GM12872 (cell line): ENCODE measurements at regions not wholly inside any gene's neighbourhood (a gene's known extent, or its start where the extent isn't known, plus 50 kb on each side); places are given as distances from the start of the nearest gene placed in this dataset.

ENCODE experiments used
- CTCF ChIP-seq: IDR thresholded peaks from 3 replicates; pipeline ENCODE4 v1.5.1; 2011; ENCODE audit warnings: low read depth, mild to moderate bottlenecking, low read length, moderate library complexity; ENCODE audit not compliant: insufficient read depth

DNA sequence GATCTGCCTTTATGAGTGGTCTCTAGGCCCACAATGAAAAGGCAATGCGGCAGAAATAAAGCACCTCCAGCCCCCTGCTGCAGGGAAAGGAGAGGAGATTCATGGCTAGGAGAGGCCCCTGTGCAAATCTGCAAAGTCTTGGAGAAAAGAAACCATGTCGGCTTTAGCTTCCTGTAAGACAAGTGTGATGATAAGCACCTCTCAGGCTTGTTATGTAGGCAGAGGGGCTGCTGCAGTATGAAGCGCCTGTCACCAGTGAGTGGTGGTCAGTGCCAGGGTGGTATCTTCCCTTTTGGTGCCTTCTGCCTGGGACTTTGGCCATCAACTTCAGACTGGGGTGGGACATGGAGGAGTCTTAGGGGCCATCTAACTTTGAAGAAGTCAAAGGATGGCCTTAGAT is 59.2 kb upstream of the ARHGEF3 start:
- TF ChIP-seq CTCF = no peak

DNA sequence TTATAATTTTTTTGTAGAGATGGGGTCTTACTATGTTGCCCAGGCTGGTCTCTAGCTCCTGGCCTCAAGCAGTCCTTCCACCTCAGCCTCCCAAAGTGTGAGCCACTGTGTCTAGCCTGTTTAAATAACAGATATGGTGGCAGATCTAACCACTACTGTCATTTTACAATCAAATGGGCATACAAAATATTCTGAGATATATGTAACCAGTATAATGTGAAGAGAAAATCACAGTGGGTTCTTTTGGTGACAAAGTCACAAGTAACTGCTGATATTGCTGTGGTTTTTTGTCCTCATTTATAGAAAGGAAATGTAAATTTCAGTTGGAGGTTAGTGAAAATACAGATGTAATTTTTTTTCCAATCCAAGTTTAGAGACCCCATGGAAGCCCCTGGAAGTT is 58.6 kb upstream of the ARHGEF3 start:
- no peak for TF ChIP-seq CTCF

- no peak for TF ChIP-seq CTCF
Observed at GRCh38 chr3:56858331-56858730, 56.6 kb upstream of the ARHGEF3 start.

DNA sequence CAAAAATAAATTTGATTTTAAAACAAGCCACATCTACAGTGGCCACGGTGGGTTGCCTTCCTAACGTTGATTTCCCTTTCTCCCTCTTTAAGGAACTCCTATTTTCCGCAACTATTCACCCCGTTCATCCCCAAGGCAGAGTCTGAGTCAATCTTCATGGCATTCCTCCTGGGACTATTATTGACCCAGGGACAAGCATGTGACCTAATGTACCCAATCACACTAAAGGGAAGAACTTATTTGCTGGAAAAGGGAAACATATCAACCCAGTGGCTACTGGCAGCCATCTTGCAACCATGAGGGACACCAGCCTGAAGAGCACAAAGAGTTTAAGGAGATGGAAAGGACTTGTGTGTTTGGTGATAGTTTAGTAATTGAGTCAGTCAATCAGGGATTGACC is 55.4 kb upstream of the ARHGEF3 start:
- no peak for TF ChIP-seq CTCF

DNA sequence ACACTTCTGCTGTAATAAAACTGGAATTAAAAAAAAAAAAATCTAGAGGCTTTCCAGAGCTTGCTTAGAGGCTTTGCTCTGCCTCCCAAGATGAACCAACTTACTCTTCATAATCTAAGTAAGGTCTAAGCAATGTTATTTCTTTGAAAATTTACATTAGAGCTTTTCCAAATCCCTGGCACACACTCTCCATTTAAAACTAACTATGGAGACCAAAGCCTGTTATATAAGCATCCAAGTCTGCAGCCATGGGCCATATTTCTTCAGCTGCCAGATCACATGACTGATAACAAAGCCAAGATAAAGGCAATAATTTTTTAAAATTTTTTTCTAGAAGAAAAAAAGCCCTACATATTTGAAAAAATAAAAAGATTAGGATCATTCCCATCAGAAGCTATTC is 55.0 kb upstream of the ARHGEF3 start:
- TF ChIP-seq CTCF = no peak

- peak; percentile 77 for TF ChIP-seq CTCF
Observed at GRCh38 chr3:56855856-56856512, 54.2 kb upstream of the ARHGEF3 start.

DNA sequence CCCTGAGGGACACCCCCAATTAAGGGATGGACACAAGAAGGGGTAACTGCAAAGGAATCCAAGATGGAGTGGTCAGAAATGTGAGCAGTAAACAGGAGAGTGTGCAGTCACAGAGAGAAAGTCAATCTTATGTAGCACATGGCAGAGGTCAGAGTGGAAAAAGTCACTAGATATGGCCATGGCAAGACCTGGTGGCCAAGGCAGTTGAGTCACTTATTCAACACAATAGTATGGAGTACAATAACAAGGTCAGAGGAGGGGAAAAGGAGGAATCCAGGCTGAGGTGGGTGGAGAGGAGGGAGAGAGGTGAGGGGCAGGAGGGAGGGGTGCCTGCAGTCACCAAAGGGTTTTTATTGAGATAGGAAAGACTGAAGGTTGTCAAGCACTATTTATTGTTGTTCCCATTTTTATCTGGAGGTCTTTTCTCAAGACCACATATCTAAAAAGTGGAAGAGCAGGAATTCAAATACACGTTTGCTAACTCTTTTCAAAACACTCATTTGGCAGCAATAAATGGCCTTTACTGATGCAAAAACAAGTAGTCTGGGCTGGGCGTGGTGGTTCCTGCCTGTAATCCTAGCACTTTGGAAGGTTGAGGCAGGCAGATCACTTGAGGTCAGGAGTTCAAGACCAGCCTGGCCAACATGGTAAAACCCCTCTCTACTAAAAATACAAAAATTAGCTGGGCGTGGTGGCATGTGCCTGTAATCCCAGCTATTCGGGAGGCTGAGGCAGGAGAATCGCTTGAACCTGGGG is 53.3 kb upstream of the ARHGEF3 start:
- TF ChIP-seq CTCF = no peak
